Fibroblast of pulmonary artery (primary cell): ENCODE measurements at regions not wholly inside any gene's neighbourhood (a gene's known extent, or its start where the extent isn't known, plus 50 kb on each side); places are given as distances from the start of the nearest gene placed in this dataset.

Experiments used
- DNase-seq: peaks from one replicate; pipeline ENCODE4 v3.0.0-alpha.2; 2010; ENCODE audit warnings: low read depth
- H3K4me3 ChIP-seq: replicated peaks from 2 replicates; pipeline ENCODE4 v1.5.1; 2011; ENCODE audit warnings: low read depth, mild to moderate bottlenecking, control low read depth, low read length, moderate library complexity
- CTCF ChIP-seq: IDR thresholded peaks from 2 replicates; pipeline ENCODE4 v1.5.1; 2011; ENCODE audit warnings: mild to moderate bottlenecking, control low read depth, low read length, inconsistent platforms; ENCODE audit errors: missing control alignments

DNA sequence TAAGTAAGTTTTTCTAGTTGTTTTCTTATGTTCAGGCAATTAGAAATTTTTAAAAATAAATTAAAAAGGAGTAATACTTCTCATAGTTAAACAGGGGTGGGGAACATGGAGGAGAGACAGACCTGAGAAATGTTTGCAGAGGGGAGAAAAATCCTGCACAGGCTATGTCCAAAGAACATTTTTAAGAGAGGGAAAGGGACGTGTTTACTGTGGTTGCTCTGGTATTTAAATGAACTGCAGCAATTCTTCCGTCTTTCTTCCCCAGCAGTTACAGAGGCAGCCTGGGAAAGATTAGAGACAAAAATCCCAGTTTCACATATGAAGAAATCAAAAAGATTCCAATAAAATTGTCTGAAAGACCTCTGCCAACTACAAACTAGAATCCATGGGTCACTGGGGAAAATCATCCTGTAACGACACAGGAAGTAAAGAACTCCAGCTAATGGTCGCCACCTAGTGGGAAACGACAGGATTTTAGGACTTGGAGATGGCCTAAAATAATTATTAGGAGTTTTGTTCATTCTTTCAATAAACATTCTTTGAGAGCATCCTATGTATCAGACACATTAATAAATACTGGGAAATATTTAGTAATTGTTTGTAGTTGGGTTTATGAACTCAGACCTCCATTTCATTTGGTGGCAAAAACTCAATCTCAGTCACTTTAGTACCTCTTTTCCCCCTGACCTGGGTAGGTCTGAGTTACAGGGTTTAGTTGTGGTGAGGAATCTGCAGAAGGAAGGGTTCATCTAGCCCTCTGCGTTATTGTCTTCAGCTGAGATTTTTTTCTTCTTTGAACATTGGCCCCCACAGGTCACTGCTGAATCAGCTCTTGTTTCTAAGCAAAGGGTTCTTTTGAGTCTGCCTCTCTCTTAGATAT is 69.9 kb upstream of the GOLIM4 start:
- TF ChIP-seq CTCF: peak; percentile 71
- no peak overlapping the region for H3K4me3 ChIP-seq
- peak; percentile 88 for DNase-seq

DNA sequence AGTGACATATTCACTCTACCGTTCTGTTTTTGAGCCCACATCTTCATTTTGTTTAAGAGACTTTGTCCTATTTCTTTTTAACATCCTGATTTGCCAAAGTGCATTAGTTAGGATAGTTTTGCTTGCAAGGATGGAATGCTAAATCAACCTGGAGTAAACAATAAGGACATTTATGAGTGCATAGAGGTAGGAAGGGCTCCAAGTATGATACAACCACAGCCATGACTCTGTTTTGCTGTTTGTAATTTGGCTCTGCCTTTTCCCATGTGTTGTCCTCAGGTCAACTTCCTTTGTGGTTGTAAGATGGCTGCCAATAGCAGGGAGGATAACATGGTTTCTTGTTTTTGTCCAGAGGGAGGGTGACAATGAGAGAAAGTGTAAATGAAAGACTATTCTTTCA is 66.4 kb upstream of the GOLIM4 start:
- no peak for TF ChIP-seq CTCF
- no peak overlapping the region for H3K4me3 ChIP-seq
- peak; percentile 18 for DNase-seq

- TF ChIP-seq CTCF: no peak
- H3K4me3 ChIP-seq: no peak overlapping the region
- DNase-seq: no peak
Observed at GRCh38 chr3:168161696-168162095, 66.0 kb upstream of the GOLIM4 start.

DNA sequence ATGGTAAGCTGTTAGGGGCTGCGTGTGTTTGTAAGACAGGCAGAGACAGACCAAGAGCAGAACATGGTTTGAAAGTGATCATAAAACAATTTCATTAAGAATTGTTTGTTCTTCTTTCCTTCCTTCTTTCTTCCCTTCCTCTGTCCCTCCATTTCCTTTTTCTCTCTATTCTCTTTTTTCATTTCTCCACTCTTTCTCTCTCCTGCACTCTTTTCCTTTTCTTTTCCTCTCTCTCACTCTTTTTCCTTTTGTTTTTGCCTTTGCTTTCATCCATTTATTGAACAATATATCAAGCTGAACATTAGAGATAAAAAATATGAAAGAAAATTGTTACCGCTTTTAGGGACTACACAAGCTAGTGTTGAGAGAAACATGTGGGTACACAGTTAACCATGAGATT is 62.2 kb upstream of the GOLIM4 start:
- no peak for DNase-seq
- H3K4me3 ChIP-seq: no peak overlapping the region
- no peak for TF ChIP-seq CTCF

DNA sequence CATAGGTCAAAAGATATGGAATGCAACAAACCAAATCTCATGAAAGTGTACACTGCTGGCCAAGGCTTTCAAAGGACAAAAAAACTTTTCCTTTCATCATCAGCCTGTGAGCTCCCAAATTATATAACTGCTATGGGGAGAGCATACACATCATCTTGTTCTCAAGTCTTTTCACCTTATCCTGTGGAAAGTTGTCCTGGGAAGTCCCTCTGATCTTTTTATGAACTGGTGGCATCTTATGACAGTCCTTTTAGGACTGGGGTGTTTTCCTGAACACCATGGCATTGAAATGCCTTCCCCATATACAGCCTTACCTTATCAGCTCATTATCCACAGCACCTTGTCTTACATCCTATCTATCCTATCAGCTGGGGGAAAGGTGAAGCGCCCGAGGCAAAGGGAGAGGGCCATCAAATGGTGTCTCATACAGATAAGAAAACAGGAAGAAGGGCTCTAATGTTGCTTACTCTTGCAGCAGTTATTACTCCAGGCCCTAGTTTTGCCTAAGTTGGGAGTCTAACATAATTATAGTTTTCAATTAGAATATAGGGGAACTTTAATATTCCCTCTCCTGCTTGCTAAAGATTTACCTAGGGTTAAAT is 61.5 kb upstream of the GOLIM4 start:
- H3K4me3 ChIP-seq: no peak overlapping the region
- DNase-seq: no peak
- no peak for TF ChIP-seq CTCF

DNA sequence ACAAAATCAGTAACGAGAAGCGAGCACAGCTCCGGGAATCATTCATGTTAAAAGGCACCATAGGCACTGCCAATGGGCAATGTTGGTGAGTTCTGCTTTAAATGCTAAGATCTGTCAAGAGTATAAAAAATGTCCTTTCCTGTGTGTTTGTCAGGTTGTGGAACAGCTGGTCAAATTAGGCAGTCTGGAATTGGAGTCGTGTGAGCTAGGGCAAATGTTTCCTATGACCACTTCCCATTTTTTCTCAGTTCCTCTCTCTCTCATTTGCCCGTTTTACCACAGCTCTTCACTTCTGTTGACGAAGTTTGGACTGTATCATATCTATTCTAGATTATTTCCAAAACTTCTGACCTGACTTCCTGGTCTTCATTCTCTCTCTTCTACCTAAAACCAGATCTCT is 60.8 kb upstream of the GOLIM4 start:
- no peak for TF ChIP-seq CTCF
- no peak for DNase-seq
- H3K4me3 ChIP-seq: no peak overlapping the region
